NCI-H187 treated with DMSO at 0.1 percent for 48 hours (cell line): ENCODE measurements at regions not wholly inside any gene's neighbourhood (a gene's known extent, or its start where the extent isn't known, plus 50 kb on each side); places are given as distances from the start of the nearest gene placed in this dataset.
A peak's percentile ranks its signal among the peaks of the same experiment; 100 is the strongest.
"Not testable (repeated sequence)": the region's sequence is repeated elsewhere in the genome, so short reads cannot be mapped to it uniquely, and the experiment has no call there.

Experiments
- DNase-seq: peaks from one replicate; lab custom pipeline; 2025; lab: John Stamatoyannopoulos, UW

DNA sequence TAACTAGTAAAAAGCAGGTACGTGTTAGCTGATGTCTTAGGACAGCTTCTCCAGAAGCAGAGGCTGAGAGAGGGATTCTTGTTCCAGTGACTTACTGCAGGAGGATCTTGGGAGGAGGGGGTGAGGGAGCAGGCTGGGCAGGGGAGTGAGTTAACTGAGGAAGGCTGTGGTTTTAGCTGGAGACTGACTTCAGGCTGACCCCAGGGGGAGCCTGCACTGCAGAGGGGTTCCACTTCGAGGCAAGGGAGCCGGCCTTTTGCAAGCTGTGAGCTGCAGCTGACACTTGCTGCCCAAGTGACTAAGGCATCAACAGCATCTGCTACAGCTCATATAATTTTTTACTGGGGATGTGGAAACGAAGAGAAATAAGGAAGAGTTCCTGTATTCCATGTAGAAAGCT, 50.4 kb upstream of the SOD1 start:
- no peak for DNase-seq

DNA sequence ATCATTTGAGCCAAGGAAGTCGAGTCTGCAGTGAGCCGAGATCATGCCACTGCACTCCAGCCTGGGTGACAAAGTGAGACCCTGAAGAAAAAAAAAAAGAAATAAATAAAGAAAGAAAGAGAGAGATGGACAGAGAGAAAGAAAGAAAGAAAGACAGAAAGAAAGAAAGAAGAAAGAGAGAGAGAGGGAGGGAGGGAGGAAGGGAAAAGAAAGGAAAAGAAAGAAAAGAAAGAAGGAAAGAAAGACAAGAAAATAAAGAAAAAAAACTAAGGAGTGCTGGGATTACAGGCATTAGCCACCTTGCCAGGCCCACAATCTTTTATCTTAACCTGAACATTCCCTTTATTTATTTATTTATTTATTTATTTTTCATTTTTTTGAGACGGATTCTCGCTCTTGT, 51.7 kb upstream of the SOD1 start:
- no peak for DNase-seq

DNA sequence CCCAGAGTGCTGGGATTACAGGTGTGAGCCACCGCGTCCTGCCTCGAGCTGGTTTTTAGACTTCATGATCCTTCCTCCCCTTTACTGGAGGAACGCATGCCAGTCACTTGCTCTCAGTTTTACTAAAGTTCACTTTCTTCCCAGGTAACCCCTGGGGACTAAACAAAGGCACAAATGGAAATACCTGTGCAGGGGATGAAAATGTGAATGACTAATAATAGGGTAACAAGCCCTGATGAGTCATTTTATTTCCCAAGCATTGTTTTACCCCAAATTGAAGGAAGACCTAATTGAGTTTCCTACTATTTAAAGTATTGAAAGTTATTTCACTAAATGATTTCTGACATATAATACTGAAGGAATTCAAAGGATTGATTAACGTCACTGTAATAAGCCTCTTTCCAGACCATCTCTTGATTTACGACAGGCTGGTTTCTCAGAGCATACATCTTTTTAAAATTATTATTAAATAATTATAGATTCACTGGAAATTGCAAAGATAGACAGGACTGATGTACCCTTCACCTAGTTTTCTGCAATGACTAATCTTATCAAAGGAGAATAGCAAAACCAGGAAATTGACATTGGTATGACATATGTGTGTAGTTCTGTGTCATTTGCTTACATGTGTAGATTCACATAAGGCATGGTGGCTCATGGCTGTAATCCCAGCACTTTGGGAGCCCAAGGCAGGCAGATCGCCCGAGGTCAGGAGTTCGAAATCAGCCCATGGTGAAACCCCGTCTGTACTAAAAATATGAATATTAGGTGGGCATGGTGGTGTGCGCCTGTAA, 53.2 kb upstream of the SOD1 start:
- no peak for DNase-seq

DNA sequence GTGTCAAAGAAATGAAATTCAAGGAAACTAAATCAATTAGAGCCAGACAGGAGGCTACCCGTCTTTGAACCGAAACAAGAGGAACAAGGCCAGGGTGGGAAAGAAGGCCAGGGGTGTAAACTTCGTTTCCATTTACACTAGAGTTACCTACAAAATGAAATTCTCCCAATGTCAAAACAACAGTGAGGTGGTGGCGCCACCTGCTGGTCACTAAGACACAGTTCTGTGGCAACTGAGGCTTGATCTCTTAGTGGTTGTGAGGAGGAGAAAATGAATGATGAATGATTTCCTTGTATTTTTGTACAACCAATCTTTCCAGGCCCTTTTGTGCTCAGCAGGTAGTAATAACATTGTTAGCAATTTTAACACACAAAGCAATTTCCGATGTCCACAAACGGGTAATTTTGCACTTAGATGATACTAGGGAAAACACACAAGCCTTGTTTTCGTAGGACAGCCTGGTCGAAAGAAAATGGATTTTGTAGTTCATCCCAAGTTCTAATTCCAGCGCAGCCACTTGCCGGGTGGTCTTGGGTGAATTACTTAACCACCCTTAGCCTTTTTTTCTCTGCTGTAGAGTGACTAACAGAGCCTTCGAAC, 54.8 kb upstream of the SOD1 start:
- DNase-seq: peak; percentile 40

DNA sequence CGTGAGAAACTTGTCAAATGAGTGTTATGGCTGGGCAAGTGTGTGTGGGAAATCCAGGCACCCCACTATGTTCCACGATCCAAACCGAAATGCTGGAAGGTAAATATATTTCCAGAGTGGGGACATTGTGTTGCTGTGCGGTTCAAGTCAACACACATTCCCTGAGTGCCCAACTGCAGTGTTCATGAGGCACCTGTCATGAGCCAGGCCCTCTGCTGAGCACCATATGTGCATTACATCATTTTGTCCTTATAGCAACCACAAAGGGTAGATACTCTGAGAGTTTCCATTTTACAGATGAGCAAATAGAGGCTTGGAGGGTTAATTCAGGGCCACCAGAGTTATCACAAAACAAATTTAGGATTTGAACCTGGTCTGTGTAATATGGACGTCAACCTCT, 59.9 kb upstream of the SOD1 start:
- DNase-seq: no peak

DNA sequence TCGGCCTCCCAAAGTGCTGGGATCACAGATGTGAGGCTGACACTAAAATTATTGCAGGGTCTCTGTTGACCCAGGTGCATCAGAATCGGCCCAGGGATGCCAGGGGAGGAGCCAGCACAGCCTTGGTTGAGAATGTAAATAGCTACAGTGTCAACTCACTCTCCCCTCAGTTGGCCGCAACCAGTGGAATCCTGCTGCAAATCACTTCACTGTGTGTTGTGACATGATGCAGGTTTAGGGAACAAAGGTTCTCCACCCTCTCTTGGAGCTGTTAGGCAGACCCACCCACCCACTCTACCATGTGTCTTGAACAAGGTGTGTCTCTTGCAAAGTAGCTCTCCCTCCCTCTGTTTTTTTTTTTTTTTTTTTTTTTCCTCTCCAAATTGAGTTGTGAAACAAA, 60.5 kb upstream of the SOD1 start:
- no peak for DNase-seq

DNA sequence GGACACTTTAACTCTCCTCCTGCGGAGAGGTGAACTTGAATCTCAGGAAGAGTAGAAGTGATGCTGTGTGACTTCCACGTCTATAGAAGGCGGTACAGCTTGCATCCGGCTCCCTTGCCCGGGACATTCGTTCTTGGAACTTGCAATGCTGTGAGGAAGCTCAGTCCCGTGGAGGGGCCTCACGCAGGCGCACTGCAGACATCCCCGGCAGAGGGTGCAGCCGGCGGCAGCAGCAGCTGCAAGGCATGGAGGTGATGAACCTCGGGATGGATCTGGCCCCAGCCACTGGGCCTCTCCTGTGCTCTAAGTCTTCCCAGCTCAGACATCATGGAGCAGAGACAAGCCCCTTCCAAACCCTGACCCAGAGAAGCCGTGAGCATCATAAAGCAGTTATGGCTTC, 61.8 kb upstream of the SOD1 start:
- no peak for DNase-seq

DNA sequence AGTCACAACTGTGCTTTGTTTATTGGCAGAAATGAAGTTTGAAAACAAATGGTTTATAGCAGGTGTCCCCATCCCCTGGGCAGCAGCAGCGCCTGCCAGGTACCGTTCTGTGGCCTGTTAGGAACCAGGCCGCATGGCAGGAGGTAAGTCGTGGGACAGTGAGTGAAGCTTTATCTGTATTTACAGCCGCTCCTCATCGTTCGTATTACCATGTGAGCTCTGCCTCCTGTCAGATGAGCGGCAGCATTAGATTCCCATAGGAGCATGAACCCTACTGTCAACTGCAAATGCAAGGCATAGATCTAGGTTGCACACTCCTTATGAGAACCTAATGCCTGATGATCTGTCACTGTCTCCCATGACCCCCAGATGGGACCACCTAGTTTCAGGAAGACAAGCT, 63.4 kb upstream of the SOD1 start:
- no peak for DNase-seq

DNA sequence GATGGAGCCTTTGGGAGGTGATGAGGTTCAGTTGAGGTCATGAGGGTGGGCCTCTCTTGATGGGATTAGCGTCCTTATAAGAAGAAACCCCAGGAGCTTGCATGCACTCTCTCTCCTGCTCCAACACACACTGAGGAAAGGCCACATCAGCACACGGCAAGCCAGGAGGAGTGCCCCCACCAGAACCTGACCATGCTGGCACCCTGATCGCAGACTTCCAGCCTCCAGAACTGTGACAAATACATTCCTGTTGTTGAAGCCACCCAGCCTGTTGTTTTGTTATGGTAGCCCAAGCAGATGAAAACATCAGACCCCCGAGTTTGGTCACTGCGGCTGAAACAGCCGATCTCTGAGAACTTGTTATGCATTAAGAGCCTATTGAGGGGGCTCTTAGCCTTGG, 64.8 kb upstream of the SOD1 start:
- no peak for DNase-seq

DNA sequence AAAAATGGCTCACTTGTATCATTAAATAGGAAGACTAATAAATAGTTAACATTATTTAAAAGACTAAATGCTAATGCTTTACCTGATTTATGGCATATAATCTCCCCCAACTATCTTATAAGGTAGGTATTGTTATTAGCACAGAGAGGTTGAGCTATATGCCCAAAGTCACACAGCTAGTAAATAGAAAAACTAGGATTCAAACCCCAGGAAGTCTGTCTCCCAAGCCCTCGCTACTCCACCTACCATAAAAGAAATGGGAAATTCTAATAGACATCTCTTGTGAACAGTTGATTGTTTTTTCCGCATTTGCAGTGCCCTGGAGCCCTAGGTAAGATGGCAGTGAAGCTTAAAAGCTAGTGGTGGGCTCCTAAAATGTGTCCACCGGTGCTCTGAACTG, 65.2 kb upstream of the SOD1 start:
- DNase-seq: no peak

DNA sequence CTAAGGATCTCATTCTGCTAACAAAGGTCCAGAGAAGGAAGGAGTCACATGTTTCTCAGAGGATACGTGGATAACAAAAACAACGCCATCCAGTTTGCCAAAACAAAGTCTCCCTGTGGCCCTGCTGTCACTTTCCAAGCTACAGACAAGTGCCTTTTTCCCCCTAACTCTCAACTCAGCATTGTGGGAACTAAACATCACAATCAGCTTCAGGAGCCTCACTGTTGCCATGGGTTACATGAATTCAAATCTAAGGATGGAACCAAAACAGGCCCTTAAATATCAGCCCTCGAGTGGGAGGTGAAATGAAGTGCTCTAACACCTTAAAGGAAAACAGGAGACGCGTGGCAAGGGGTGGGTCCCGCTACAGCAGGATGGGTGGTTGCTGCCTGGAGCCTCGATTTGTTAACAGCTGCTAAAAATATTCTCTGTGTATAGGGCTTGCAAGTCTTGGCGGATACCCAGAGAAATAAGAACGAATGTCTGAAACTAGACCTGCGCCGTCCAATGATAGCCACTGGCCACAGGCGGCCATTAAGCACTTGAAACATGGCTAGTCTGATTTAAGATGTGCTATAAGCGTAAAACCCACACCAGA, 66.4 kb upstream of the SOD1 start:
- DNase-seq: no peak

DNA sequence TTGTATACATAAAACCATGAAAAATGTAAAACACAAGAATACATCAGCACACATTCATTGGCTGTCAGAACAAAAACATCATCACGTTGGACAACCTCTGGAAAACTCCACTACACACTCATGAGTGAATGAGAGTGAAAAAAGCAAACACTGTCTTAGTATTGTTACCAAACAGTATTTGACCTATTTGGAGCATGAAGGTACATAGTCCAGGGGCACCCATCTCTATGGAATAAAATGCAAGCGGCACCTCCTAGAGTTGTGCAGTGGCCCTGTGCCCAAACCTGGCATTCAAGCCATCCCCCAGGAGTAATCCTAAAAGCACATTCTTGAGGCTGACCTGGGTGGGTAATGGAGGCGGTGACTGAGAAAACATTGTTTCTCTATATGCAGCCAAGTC, 67.0 kb upstream of the SOD1 start:
- no peak for DNase-seq

DNA sequence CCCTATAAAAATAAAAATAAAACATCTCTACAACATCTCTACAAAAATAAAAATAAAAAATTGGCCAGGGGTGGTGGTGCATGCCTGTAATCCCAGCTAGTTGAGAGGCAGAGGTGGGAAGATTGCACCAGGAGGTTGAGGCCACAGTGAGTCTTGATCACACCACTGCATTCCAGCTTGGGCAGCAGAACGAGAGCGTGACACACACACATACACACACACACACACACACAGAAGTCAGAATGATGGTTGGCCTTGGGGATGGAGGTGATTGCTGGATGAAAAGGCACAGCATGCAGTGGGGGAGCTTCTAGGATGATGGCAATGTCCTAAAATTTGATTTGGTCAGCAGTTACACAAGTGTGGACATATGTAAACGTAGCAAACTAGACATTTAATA, 69.7 kb upstream of the SOD1 start:
- no peak for DNase-seq

DNA sequence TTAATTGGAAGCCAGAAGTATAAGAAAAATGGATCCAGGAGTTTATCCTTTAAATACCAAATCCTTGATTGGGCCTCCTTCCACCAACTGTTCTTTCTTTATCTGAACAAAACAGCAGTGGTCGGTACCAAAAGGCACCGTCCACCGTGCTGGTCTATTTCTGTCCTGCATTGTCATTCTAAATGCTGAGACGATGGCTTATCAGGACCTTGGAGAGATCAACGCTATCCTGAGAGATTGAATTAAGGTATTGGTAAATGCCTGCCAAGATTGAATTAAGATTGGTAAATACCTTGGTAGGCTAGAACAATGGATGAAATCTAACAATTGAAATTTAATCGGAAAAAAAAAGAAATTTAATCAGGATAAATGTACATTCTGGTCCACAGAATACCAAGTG, 73.4 kb upstream of the SOD1 start:
- DNase-seq: no peak

DNA sequence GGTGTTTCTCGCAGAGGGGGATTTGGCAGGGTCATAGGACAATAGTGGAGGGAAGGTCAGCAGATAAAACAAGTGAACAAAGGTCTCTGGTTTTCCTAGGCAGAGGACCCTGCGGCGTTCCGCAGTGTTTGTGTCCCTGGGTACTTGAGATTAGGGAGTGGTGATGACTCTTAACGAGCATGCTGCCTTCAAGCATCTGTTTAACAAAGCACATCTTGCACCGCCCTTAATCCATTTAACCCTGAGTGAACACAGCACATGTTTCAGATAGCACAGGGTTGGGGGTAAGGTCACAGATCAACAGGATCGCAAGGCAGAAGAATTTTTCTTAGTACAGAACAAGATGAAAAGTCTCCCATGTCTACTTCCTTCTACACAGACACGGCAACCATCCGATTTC, 75.6 kb upstream of the SOD1 start:
- not testable (repeated sequence) for DNase-seq

DNA sequence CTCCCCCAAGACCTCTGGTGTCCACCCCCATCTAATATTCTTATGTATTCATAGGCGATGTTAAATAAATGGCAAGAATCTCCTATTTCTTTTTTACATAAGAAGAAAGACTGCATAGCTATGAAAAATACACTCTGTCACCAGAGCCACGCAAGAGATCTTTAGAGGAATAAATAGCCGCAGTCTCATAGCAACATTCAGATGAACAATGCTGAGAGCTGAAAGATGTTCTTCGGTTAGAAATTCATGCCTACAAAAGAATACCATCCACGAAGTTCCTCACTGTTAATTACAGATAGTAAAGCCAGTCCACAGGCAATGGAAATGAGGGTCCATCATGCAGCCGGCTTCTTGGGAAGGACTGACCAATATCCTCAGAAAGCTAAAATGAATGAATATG, 76.0 kb upstream of the SOD1 start:
- no peak for DNase-seq

DNA sequence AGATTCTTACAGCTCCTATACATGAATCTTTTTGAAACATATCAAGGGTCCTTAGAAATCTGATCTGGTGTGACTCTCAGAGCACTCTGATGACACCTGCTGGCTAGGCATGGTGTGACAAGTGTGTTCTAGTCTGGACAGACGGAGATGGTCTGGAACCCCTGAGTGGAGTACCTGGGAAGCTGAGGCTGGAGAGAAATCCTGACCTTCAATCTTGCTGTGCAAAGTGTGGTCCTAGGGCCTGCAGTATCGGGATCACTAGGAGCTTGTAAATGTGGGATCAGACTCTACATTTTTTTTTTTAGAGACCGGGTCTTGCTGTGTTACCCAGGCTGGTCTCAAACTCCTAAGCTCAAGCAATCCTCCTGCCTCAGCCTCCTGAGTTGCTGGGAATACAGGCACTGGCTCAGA, 78.6 kb upstream of the SOD1 start:
- peak; percentile 63 for DNase-seq

DNA sequence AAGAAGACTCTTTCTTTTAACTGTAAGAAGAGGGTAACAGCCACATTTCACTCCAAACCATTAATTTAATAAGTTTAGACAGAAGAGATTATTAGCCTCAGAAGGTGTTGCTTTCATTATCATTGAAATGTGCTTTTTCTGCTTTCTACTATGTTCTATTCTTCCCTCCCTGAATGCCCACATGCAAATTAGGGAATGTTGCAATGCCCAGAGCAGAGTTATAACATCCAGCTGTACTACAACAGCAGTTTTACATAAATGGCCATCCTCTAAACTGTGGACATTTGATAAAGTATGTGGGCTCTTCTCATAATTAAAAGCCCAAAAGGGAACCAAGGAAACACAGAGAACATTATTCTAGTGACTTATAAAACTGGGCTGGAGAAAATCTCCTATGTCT, 82.2 kb upstream of the SOD1 start:
- no peak for DNase-seq

DNA sequence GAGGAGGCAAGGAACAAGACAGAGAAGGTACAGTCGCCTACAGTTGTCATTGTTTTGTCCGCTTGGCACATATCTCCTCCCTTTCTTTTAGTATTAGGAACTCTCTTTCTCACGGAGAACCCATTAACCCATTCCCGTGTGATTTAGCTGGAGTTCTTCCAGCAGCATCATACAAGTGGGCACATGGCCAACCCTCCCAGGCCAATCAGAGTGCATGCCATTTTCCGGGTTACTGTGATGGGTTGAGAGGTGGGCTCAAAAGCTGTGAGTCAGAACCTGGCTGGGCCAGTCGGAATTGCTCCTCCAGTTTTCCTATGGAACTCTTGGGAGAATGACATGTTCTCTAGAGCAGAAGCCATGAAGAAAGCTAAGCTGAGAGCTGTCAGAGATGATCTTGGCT, 83.1 kb upstream of the SOD1 start:
- DNase-seq: no peak

DNA sequence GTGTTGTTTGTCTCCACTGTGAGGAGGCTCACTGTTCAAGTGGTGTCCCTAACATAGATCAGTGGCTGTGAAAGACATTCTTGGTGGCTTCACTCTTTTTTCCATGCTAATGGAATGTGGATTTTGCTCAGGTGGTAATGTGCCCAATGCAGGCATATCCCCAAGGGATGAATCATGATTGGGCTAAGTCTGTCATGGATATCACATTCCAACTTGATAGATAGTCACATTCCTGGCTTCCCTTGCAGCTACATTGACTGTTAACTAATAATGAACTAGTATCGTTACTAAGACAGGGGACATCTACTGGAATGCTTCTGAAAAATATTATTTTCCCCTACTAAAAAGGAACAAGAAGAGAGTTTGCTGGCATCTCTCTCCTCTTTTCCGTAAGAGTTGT, 86.3 kb upstream of the SOD1 start:
- no peak for DNase-seq

DNA sequence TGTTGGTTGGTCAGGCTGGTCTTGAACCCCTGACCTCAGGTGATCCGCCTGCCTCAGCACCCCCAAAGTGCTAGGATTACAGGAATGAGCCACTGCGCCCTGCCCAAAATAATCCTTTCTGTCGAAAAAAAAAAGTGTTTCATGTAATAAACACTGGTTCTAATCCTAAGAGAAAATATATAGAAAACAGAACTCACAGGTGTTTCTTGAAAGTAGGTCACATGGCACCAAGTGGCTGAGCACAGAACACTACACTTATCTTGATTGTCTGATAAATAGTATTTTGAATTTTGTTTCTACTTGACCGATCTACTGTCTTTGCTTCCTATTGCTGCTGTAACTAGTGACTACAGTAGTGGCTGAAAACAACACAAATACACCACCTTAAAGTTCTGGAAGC, 87.6 kb upstream of the SOD1 start:
- no peak for DNase-seq

DNA sequence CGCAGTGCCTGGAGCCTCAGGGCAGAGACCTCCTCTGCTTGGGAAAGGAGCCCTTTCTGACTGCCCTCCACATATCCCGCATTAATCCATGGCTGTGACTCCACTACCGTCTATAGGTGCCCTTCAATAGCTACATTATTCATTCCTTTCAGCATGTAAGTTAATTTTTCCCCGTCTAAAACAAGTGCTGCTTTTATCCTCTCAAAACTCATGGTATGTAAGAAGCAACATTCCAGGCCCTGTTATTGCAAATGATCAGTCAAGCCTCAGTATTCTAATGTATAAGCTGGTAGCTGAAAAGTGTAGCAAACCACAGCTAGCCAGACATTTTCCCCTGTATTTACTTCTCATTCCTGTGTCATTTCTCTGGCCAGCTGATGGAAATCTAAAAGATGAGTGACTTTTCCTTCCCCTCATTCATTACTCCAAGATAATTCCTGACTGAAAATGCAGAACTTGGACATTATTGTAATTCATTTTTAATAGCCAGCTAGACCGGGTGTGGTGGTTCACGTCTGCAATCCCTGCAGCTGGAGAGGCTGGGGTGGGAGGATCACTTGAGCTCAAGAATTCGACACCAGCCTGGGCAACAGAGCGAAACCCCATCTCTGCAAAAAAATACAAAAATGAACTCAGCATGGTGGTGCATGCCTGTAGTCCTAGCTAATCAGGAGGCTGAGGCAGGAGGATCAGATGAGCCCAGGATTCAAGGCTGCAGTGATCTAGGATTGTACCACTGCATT, 88.5 kb upstream of the SOD1 start:
- DNase-seq: no peak

DNA sequence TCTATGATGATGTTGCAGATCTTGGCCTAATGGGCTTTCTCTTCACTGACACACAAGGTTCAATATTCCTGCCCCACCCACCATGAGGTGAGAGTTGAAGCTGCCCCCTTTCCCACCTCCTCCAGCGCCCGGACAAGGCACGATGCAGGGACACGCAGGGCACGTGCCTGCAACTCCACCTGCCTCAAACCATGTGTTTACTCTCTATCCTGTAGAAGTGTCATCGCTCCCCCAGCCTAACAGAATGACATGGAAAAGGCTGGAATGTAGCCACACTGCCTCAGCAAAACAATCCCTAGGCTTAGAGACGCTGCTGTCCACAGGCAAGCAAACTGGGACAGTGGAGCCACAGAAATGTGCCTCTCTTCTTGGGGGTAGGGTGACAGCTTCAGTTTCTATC, 92.9 kb upstream of the SOD1 start:
- no peak for DNase-seq
